ENCODE measurements at regions not wholly inside any gene's neighbourhood (a gene's known extent, or its start where the extent isn't known, plus 50 kb on each side); places are given as distances from the start of the nearest gene placed in this dataset.

GRCh38 chr3:106263011-106263410, 394.2 kb upstream of the CBLB start:
- H3K9me3 Mint-ChIP-seq: peaks cover 7% of the 10 kb centered on the region

GRCh38 chr3:106263546-106263945, 394.7 kb upstream of the CBLB start:
- Mint-ChIP-seq H3K27ac (peak overlapping the region; percentile 29 to 74 (median 42)), H3K4me1 (peaks cover 6% of the 10 kb centered on the region), H3K9me3 (peaks cover 7% of the 10 kb centered on the region), H3K4me3 (no peak overlapping the region), H3K27me3 (ENCODE audit: low read depth) (no peaks in the 10 kb centered on the region), H3K36me3 (ENCODE audit: low read depth) (no peaks in the 10 kb centered on the region)
- no peak for TF ChIP-seq CTCF (IDR thresholded peaks at IDR 0.05; ENCODE audit: unreplicated experiment in 3 of 3)

More at GRCh38 chr3:106263011-106263410, 394.2 kb upstream of the CBLB start:
- Mint-ChIP-seq H3K4me1 (peaks cover 6% of the 10 kb centered on the region), H3K36me3 (ENCODE audit: low read depth) (no peaks in the 10 kb centered on the region), H3K4me3 (no peak overlapping the region), H3K27me3 (ENCODE audit: low read depth) (no peaks in the 10 kb centered on the region), H3K27ac (peak overlapping the region; percentile 29 to 74 (median 42))
- no peak for TF ChIP-seq CTCF (IDR thresholded peaks at IDR 0.05; ENCODE audit: unreplicated experiment in 3 of 3)

GRCh38 chr3:106265704-106266103, 396.9 kb upstream of the CBLB start:
- Mint-ChIP-seq H3K4me1 (peaks cover 6% of the 10 kb centered on the region), H3K9me3 (peaks cover 7% of the 10 kb centered on the region), H3K4me3 (no peak overlapping the region), H3K36me3 (ENCODE audit: low read depth) (no peaks in the 10 kb centered on the region), H3K27me3 (ENCODE audit: low read depth) (no peaks in the 10 kb centered on the region), H3K27ac (no peak overlapping the region)
- TF ChIP-seq CTCF (IDR thresholded peaks at IDR 0.05; ENCODE audit: unreplicated experiment in 3 of 3): no peak

- H3K4me3 Mint-ChIP-seq: no peak overlapping the region
- peak overlapping the region in 1 of 3 experiments; percentile 30 for H3K27ac Mint-ChIP-seq
- no peak for TF ChIP-seq CTCF (IDR thresholded peaks at IDR 0.05; ENCODE audit: unreplicated experiment in 3 of 3)
- no peaks in the 10 kb centered on the region for H3K27me3 Mint-ChIP-seq (ENCODE audit: low read depth)
- no peaks in the 10 kb centered on the region for H3K36me3 Mint-ChIP-seq (ENCODE audit: low read depth)
- no peaks in the 10 kb centered on the region for H3K9me3 Mint-ChIP-seq
- no peaks in the 10 kb centered on the region for H3K4me1 Mint-ChIP-seq
Measured at GRCh38 chr3:106268696-106269095, 399.9 kb upstream of the CBLB start.

GRCh38 chr3:106272302-106272701, 403.5 kb upstream of the CBLB start:
- Mint-ChIP-seq H3K36me3 (ENCODE audit: low read depth) (no peaks in the 10 kb centered on the region), H3K4me1 (peaks cover 16% of the 10 kb centered on the region), H3K27me3 (ENCODE audit: low read depth) (no peaks in the 10 kb centered on the region), H3K27ac (no peak overlapping the region), H3K4me3 (no peak overlapping the region), H3K9me3 (no peaks in the 10 kb centered on the region)
- no peak for TF ChIP-seq CTCF (IDR thresholded peaks at IDR 0.05; ENCODE audit: unreplicated experiment in 3 of 3)

GRCh38 chr3:106275592-106275991, 406.8 kb upstream of the CBLB start:
- Mint-ChIP-seq H3K36me3 (ENCODE audit: low read depth) (no peaks in the 10 kb centered on the region), H3K4me1 (peaks cover 33% of the 10 kb centered on the region), H3K9me3 (no peaks in the 10 kb centered on the region), H3K27ac (peak overlapping the region; percentile 8 to 95 (median 88)), H3K27me3 (ENCODE audit: low read depth) (no peaks in the 10 kb centered on the region), H3K4me3 (no peak overlapping the region)
- no peak for TF ChIP-seq CTCF (IDR thresholded peaks at IDR 0.05; ENCODE audit: unreplicated experiment in 3 of 3)
